ENCODE measurements at regions not wholly inside any gene's neighbourhood (a gene's known extent, or its start where the extent isn't known, plus 50 kb on each side); places are given as distances from the start of the nearest gene placed in this dataset.

- TF ChIP-seq CTCF (IDR thresholded peaks at IDR 0.05; ENCODE audit: borderline replicate concordance, insufficient read depth, low read depth, low read length), result no peak
- H3K4me3 ChIP-seq (ENCODE audit: low read depth, low read length), result no peak overlapping the region
Measured at GRCh38 chr1:101356013-101356412, 119.2 kb downstream of the S1PR1 start.

GRCh38 chr1:101356604-101357443 lies 120.0 kb downstream of the S1PR1 start:
- no peak for TF ChIP-seq CTCF (IDR thresholded peaks at IDR 0.05; ENCODE audit: borderline replicate concordance, insufficient read depth, low read depth, low read length)
- H3K4me3 ChIP-seq (ENCODE audit: low read depth, low read length), result no peak overlapping the region

GRCh38 chr1:101357444-101357986 lies 120.7 kb downstream of the S1PR1 start:
- peak; percentile 66; the same call in 1 of the 2 replicates for TF ChIP-seq CTCF (IDR thresholded peaks at IDR 0.05; ENCODE audit: borderline replicate concordance, insufficient read depth, low read depth, low read length)
- no peak overlapping the region for H3K4me3 ChIP-seq (ENCODE audit: low read depth, low read length)

- TF ChIP-seq CTCF (IDR thresholded peaks at IDR 0.05; ENCODE audit: borderline replicate concordance, insufficient read depth, low read depth, low read length), result no peak
- no peak overlapping the region for H3K4me3 ChIP-seq (ENCODE audit: low read depth, low read length)
Measured at GRCh38 chr1:101360506-101360905, 123.7 kb downstream of the S1PR1 start.

GRCh38 chr1:101363891-101364318 lies 127.1 kb downstream of the S1PR1 start:
- no peak for TF ChIP-seq CTCF (IDR thresholded peaks at IDR 0.05; ENCODE audit: borderline replicate concordance, insufficient read depth, low read depth, low read length)
- no peak overlapping the region for H3K4me3 ChIP-seq (ENCODE audit: low read depth, low read length)

- H3K4me3 ChIP-seq (ENCODE audit: low read depth, low read length), result no peak overlapping the region
- no peak for TF ChIP-seq CTCF (IDR thresholded peaks at IDR 0.05; ENCODE audit: borderline replicate concordance, insufficient read depth, low read depth, low read length)
Measured at GRCh38 chr1:101364370-101365120, 127.7 kb downstream of the S1PR1 start.
